ENCODE measurements at regions not wholly inside any gene's neighbourhood (a gene's known extent, or its start where the extent isn't known, plus 50 kb on each side); places are given as distances from the start of the nearest gene placed in this dataset.

GRCh38 chr14:22483863-22484593, 105.0 kb downstream of the DAD1 start:
- TF ChIP-seq SIN3A (IDR thresholded peaks at IDR 0.05; ENCODE audit: borderline replicate concordance, insufficient read depth, low read length) (no peak), POLR2AphosphoS5 (IDR thresholded peaks at IDR 0.05; ENCODE audit: low read depth, low read length) (no peak)

Data from PFSK-1 (cell line).